GM12878 (cell line): ENCODE measurements at regions not wholly inside any gene's neighbourhood (a gene's known extent, or its start where the extent isn't known, plus 50 kb on each side); places are given as distances from the start of the nearest gene placed in this dataset.

Source experiments
- CEBPB ChIP-seq, 2 experiments: fragments of 150-350 bp in 1 of 2; IDR thresholded peaks; 2 replicates each; pipeline ENCODE4 v1.6.1; 2012 to 2014; ENCODE audit warnings: low read depth in 2 of 2, low read length in 2 of 2, borderline replicate concordance in 1 of 2, inconsistent platforms in 1 of 2
- CTCF ChIP-seq, 3 experiments: IDR thresholded peaks in 2 of 3; conservative IDR thresholded peaks in 1 of 3; 2 replicates each; pipeline ENCODE4 v1.5.1; 2011; ENCODE audit warnings: low read depth in 3 of 3, low read length in 3 of 3, mild to moderate bottlenecking in 3 of 3, control low read depth in 2 of 3, moderate library complexity in 2 of 3, inconsistent platforms in 1 of 3, mixed read lengths in 1 of 3; ENCODE audit not compliant: control insufficient read depth in 2 of 3, insufficient read depth in 1 of 3; ENCODE audit errors: extremely low read depth in 1 of 3
- FOXM1 ChIP-seq: IDR thresholded peaks from 2 replicates; pipeline ENCODE4 v1.6.1; 2012; ENCODE audit warnings: low read depth, mild to moderate bottlenecking, inconsistent platforms, low read length, moderate library complexity
- POLR2A ChIP-seq: IDR thresholded peaks from 2 replicates; pipeline ENCODE4 v1.6.1; 2011; ENCODE audit warnings: low read depth, mild to moderate bottlenecking, low read length
- RFX5 ChIP-seq: IDR thresholded peaks from 2 replicates; pipeline ENCODE4 v1.6.1; 2011; ENCODE audit warnings: low read depth, low read length, improper control_type of control experiment
- TAF1 ChIP-seq: IDR thresholded peaks from 2 replicates; pipeline ENCODE4 v1.6.1; 2011; ENCODE audit warnings: mild to moderate bottlenecking, low read depth, low read length, borderline replicate concordance

- TF ChIP-seq POLR2A (no peak), CTCF (IDR thresholded peaks at IDR 0.05 in 2 of 3, conservative IDR thresholded peaks at IDR 0.05 in 1 of 3; ENCODE audit: control insufficient read depth in 2 of 3, extremely low read depth in 1 of 3, insufficient read depth in 1 of 3, low read depth in 3 of 3, low read length in 3 of 3) (no peak), TAF1 (no peak), RFX5 (no peak), CEBPB (IDR thresholded peaks at IDR 0.05; ENCODE audit: borderline replicate concordance in 1 of 2, low read depth in 2 of 2, low read length in 2 of 2) (no peak), FOXM1 (no peak)
These were observed 1028.2 kb upstream of the USP15 start for GRCh38 chr12:61232040-61232439.
